SH-SY5Y (cell line): ENCODE measurements at regions not wholly inside any gene's neighbourhood (a gene's known extent, or its start where the extent isn't known, plus 50 kb on each side); places are given as distances from the start of the nearest gene placed in this dataset.

Experiments
- GATA2 ChIP-seq: IDR thresholded peaks from 2 replicates; pipeline ENCODE4 v1.6.1; 2011; ENCODE audit warnings: mild to moderate bottlenecking, low read depth, low read length
- GATA3 ChIP-seq: IDR thresholded peaks from 2 replicates; pipeline ENCODE4 v1.6.1; 2011; ENCODE audit warnings: low read depth, mild to moderate bottlenecking, low read length, moderate library complexity

- no peak for TF ChIP-seq GATA2
- TF ChIP-seq GATA3 = no peak
Measured at GRCh38 chr14:99116741-99117295, 155.2 kb downstream of the BCL11B start.
